ENCODE measurements at regions not wholly inside any gene's neighbourhood (a gene's known extent, or its start where the extent isn't known, plus 50 kb on each side); places are given as distances from the start of the nearest gene placed in this dataset.
"Not testable (repeated sequence)": the region's sequence is repeated elsewhere in the genome, so short reads cannot be mapped to it uniquely, and the experiment has no call there.

DNA sequence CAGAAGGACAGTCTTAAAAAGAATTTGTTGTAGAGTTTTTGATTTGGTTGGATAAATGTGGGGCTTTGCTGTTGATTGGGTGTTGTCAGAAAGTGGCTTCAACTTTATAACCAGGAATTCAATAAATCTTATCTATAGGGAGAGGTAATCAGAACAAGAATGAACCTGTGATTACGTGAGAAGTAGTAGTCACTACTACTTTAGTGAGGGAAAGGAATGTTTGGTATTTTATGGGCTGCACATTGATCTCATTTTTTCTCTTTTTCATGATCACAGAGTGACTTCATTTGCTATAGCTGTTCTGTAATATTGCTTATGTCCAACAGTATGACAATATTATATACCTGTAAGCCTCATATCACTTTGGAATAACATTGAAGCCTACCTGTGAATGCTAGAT is 485.2 kb upstream of the BCHE start:
- no peak for DNase-seq

DNA sequence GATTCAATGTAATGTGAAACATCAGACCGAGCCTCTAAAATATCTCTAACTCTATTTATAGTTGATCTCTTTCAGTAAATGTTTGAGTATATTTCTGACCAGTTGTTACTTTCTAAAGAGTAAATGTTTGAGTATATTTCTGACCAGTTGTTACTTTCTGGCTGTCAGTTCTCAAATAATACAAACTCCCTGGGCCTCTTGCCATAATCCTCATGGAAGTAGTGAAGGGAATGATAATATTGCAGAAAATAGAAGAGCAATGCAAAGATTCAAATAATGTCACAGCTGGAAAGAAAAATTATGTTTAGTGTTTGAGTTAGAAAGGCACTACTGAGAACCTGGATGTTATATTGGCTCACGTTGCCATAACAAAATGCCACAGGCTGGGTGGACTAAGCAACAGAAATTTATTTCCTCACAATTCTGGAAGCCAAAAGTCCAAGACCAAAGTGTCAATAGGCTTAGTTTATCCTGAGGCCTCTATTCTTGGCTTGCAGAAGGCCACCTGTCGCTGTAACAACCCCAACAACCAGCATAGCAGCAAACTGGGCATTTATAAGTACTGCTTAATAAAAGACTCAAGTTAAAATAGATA is 470.6 kb upstream of the BCHE start:
- no peak for DNase-seq

DNA sequence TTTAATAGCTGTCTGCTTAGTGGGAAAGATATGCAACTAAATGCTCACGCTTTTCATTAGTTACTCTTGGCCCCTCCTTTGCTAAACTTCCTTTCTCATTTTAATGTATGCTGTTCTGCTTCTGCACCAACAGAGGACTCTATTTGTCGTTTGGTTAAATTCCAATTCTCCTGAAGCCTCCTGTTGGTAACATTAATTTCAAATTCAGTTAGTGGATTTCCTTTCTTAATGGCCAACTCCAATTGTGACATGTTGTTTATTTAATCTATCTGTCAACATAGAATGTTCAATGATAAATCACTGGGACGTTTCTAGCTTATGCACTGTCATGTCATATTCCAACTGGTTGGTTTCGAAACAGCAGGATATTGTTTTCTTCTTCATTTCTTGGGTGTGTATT is 467.4 kb upstream of the BCHE start:
- no peak for DNase-seq

DNA sequence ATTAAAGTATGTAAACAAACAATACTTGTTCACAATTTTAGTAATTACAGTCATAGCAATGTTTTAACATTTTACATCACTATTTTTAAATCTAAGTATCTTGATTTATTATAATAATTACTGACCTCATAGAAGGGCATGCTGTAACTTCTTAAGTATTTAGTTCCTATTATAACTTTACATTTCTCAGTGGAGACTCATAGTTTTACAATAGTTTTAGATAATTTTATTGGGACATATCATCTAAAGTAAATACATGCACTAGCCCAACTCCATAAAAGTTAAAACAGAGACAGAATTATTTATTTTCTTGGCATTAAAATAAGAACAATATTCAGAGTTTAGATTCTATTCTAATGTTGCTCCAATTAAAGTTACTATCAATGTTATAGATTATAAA is 466.5 kb upstream of the BCHE start:
- no peak for DNase-seq

DNA sequence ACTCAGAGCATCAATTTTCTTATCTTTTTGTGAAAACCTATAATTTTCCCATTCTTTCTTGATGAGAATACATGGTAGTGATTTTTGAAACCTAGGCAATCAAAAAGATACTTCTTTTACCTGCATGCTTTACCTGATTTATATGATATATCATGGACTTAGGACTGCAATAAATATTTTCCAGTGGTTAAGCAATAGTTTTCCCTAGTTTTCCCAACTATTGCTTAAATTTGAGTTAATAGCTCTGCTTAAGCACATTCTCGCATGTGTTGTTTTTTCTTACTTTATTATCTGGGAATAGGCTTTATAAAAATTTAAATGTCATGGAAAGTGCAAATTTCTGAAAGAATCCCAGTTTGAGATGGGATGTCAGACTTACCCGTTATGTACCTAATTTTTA is 465.1 kb upstream of the BCHE start:
- no peak for DNase-seq

DNA sequence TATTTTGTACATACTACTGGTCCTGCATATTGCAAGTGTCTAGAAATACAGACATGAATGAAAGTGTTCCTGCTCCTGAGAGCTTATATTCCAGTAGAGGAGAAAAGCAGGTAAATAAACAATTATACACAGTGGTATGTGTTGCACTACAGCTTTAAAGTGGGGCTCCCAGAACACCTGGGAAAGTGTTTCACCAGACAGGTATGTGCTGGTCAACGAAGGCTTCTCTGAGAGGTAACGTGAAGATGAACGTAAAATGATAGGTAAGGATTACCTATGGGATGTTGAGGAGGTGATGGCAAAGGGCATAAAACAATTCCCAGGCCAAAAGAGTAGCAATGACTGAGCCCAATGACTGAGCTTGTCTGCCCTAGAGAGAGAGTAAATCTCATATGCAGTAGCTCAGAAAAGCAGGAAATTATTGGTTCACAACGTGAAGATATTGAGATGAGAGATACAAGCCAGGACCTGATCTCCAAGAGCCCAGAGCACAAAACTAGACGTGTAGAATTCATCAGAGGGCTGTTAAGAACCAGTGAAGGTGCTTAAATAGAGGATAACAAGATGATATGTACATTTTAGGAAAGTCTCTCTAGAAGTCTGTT is 459.1 kb upstream of the BCHE start:
- DNase-seq: no peak

DNA sequence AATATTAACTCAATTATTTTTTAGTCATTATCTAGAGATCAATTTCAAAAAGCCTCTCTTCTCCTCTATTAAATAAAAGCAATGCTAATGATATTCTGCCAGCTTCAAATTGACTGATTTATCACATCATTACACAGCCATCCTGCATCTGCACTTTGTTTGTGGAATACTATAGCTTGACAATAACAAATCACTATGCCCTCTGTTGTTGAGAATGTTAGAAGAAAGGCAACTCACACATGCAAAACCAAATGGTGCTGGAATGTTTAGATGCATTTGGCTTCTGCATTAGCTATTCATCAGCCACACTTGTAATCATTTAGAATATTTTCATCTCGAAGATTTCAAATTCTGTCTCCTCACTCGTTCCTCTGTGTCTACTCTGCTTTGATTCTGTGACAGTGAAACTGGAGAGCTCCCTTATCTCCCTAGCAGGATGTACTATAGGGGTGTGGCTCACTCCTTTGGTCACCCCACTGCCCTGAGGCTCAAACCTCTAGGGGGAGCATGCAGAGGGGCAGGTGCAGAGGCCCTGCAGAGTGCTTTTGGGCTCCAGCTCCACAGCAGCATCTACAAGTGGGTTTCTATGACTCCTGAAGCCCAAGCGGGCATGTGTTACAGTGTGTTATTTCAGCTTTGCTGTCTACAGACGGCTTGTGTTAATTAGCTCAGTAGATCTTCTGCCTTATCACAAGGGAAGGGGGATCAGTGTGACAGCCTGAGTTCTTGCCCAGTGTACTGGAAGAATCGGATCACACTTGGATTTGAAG is 454.1 kb upstream of the BCHE start:
- no peak for DNase-seq

DNA sequence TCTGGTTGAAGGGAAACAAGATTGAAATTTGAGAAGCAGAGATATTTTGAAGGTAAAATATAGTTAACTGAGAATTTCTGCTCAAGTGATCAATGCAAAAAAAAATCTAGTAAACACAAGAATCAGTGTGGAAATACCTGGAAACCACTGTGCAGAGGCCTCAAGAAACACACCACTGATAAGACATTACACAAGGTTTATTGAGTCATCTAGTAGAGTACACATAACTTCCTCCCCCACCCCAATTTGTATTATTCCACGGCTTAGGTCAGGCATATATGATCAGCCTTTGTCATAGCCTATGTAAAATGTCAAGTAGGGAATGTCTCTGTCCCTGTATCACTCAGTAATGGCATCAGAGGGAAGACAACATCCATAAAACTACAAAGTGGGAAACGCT is 447.8 kb upstream of the BCHE start:
- DNase-seq: no peak

DNA sequence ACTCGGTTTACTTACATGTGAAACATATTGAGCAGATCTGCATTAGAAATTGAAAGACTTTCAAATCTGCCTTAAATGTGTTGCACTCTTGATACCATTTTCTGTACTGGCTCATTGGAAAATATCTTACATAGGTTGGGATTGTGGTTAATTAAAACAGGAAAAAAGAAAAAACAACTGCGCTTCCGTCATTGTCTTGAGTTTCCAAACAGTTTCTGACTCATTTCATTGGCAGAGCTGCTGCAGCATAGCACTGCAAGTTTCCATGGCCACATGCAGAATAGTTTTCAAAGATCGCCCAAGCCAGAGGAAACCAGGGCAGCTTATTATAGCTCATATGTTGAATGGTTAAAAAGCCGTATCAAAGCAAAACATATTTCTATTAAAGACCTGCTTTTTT is 446.6 kb upstream of the BCHE start:
- no peak for DNase-seq

DNA sequence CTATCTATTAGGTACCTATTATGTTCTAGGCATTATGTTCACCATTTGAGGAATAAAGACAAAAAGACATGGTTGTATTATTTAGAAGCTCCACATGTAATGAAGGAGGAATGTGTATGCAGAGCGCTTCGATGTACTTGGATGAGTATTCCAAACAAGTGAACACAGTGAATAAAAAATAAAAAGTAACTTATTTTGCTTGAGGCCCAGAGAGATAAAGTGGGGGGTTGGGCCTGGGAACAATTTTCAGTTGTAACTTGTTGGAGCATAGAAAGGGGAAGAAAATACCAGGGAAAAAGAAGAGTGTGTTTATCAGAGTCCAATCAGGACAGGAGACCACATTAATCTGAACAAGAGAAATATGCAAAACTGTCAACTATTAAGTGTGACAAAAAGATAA is 445.7 kb upstream of the BCHE start:
- no peak for DNase-seq

DNA sequence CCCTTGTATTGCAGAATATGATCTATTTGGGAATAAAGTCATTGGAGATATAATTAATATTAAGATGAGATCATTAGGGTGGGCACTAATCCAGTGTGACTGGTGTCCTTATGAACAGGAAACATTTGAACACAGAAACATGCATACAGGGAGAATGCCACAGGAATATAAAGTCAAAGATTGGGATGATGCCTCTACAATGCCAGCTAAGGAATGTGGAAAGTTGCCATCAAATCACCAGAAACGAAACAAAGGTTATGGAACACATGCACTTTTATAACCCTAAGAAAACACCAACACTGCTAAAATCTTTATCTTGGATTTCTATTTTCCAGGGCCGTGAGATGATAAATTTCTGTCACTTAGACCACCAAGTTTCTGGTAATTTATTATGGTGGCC is 442.4 kb upstream of the BCHE start:
- no peak for DNase-seq

DNA sequence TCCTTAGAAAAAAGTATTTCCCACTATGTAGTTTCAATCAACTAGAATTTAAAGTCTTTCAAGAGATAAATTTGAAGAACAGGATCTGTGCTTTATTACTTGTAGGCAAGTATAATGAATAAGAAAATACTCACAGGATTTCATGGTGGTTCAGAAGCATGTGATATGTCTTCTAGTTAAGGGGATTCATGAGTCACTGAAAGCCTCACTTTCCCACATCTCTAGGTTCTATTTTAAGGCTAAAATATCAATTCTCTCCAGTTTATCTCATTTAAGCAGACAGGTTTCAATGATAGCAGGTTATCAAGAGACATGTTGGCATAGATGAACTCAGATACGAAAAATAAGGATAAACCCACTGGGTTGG is 437.8 kb upstream of the BCHE start:
- DNase-seq: no peak

DNA sequence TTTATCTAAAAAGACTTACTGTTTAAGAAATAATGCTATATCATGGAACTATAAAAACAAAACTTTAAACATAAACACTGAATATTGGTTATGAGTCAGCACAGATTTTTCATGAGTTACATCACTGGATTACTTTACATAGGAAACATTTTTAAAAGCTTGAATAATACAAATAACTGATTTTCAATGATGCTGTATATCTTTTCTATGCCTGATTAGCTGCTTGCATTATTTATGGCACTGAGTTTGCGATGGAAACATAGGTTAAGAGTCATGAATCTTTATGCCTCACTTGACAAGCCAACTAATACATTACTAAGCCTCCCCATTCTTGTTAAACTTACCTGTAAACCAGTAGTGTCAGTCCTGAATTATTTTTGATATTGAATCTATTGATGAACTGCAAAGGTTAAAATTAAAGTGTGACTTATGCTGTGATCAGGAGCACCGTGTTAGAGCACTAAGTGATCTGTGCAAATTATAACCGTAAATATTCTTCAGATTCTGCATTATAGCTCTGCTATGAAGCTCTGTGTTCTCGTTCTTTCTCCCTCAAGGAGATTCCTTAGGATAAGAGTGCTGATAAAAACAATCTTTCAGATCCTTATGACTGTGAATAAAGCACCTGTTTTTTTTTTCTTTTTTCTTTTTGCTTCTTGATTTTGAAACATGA is 437.3 kb upstream of the BCHE start:
- DNase-seq: no peak

DNA sequence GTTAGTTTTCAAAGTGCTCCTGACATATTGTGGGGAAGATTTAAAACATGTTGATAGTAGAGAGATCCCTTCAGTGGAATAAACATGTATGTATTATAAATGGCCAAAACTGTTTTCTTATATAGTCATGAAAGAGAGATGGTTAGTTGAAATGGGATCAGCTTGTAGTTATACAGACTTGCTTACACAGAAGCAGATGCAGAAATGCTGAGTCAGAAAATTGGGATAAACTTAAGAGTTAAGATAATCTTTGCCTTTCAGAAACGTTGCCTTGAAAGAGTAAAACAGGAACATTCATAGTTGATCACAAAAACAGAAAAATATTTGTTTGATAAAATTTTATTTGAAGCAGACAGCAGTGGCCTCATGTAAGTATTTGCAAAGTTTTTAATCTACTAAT is 433.2 kb upstream of the BCHE start:
- no peak for DNase-seq

DNA sequence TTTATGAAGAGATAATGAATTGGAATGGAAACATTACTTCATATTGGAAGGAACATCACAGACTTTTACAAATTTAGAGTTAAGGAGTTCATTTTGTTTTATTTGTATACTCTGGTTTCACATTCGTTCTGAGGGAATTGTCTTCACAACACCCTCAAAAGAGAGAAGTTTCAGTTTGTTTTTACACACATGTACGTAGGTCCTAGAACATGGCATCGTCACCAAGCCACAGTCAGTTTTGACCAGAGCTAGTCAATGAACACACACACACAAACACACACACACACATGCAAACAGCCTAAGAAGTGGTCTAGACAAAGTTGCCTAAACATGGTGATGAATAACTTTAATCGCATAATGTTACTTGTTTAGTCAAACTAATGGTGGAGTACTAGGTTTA is 427.9 kb upstream of the BCHE start:
- DNase-seq: no peak

DNA sequence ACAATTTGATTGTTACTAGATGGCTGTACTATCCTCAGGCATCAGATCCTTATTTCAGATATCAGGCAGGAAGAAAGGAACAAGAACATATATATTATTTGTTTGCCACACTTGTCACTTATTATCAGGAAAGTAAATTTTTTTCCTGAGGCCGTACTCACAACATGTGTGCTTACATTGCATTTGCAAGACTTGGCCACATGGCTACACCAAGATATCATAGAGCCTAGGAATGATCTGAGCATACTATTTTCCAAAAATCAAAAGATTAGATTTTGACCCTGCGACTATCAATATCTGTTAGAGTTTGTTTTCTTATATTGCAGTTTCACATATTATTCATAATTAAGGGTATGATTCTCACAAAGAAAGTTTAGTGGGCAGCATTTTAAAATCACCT is 426.2 kb upstream of the BCHE start:
- no peak for DNase-seq

DNA sequence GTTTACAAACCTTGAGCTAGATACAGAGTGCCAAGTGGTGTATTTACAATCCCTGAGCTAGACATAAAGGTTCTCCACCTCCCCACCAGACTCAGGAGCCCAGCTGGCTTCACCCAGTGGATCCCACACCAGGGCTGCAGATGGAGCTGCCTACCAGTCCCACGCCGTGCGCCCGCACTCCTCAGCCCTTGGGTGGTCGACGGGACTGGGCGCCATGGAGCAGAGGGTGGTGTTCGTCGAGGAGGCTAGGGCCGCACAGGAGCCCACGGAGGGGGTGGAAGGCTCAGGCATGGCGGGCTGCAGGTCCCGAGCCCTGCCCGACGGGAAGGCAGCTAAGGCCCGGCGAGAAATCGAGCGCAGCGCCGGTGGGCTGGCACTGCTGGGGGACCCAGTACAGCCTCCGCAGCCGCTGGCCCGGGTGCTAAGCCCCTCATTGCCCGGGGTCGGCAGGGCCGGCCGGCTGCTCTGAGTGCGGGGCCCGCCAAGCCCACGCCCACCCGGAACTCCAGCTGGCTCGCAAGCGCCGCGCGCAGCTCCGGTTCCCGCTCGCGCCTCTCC is 421.1 kb upstream of the BCHE start:
- not testable (repeated sequence) for DNase-seq

DNA sequence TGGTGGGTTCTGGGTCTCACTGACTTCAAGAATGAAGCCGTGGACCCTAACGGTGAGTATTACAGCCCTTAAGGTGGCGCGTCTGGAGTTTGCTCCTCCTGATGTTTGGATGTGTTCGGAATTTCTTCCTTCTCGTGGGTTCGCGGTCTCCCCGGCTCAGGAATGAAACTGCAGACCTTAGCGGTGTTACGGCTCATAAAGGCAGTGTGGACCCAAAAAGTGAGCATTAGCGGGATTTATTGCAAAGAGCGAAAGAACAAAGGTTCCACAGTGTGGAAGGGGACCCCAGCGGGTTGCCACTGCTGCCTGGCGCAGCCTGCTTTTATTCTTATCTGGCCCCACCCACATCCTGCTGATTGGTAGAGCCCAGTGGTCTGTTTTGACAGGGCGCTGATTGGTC is 420.5 kb upstream of the BCHE start:
- no peak for DNase-seq

DNA sequence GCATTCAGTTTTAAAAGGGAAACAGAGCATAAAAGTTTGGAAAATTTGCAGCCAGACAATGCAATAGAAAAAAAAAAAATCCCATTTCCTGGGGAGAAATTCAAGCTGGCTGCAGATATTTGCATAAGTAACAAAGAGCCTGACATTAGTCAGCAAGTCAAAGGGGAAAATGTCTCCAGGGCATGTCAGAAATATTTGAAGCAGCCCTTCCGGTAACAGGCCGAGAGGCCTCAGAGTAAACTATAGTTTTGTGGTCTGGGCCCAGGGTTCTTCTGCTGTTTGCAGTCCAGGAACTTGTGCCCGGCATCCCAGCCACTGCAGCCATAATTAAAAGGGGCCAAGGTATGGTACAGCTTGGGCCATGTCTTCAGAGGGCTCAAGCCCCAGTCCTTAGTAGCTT is 411.6 kb upstream of the BCHE start:
- DNase-seq: no peak

DNA sequence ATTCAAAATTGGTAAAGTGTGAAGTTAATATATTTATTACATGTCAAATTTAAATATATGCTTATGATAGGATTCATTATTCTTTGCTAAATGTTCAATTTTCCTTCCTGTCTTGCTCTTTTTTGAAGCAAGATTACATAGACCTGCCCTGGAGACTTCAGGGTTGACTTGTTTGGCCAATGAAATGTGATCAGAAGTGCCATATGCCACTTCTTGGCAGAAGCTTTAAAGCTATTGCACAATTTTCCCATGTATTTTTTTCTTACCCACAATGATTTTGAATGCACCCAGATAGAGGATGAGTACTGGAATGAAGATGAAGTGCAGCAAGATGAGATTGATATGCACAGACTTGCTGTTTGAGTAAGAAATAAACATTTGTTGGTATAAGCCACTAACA is 406.3 kb upstream of the BCHE start:
- no peak for DNase-seq

DNA sequence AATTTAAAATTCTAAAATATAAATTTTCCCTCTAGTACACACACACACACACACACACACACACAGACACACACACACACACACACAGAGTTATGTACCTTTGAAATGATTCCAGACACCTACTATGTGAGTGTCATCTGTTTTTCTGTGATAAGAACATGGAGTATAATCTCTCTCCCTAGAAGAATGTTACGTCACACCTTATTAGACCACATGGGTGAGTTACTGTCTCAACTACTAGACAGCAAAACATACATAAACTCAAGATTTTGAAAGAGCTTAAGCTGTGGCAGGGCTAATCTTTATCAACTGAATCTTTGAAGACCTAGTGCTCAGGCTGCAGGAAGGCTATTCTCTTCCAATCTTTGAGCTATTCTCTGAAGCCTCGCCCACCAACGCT is 385.9 kb upstream of the BCHE start:
- DNase-seq: no peak

DNA sequence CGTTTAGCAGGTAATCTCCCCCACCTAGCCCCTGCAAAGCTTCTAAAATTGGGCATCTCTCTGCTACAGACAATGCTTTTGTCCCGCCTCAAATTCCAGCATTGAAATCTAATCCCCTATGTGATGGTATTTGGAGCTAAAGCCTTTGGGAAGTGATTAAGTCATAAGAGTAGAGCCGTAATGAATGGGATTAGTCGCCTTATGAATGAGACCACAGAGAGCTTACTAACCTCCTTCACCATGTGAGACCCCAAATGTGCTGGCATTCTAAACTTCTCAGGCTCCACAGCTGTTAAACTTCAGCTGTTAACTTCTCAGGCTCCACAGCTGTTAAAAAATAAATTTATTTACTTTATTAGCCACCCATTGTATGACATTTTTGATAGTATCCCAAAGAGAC is 374.2 kb upstream of the BCHE start:
- no peak for DNase-seq

DNA sequence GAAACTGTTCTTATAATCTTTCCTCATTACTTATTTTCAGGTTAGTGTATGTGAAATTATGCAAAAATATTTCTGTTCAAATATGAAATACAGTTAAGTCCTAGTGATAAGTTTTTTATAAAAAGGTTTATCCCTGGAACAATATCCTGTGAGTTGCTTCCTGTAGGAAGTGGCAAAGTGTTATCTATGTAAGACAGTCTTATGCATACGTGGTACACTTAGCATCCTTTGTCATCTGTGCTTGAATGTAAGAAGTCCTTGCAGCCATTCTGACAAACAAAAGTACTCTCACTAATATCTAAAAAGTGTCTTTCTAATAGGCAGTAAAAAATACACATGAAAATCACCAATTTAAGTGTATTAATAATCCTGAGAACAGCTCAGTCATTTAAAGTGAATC is 372.5 kb upstream of the BCHE start:
- no peak for DNase-seq
